ENCODE measurements at regions not wholly inside any gene's neighbourhood (a gene's known extent, or its start where the extent isn't known, plus 50 kb on each side); places are given as distances from the start of the nearest gene placed in this dataset.
"Not testable (repeated sequence)": the region's sequence is repeated elsewhere in the genome, so short reads cannot be mapped to it uniquely, and the experiment has no call there.

- DNase-seq, result no peak
These were observed 418.9 kb downstream of the MDFIC start for GRCh38 chr7:115340828-115341227.

GRCh38 chr7:115338016-115338415 is 416.1 kb downstream of the MDFIC start:
- DNase-seq, result no peak

GRCh38 chr7:115332691-115333090 is 410.8 kb downstream of the MDFIC start:
- no peak for DNase-seq

- no peak for DNase-seq
These were observed 407.1 kb downstream of the MDFIC start for GRCh38 chr7:115329006-115329405.

GRCh38 chr7:115328018-115328417 is 406.1 kb downstream of the MDFIC start:
- no peak for DNase-seq

GRCh38 chr7:115327326-115327725 is 405.4 kb downstream of the MDFIC start:
- no peak for DNase-seq

GRCh38 chr7:115319541-115319940 is 397.6 kb downstream of the MDFIC start:
- DNase-seq, result no peak

- DNase-seq, result not testable (repeated sequence)
These were observed 388.4 kb downstream of the MDFIC start for GRCh38 chr7:115310316-115310715.

GRCh38 chr7:115306586-115306985 is 384.7 kb downstream of the MDFIC start:
- DNase-seq, result no peak

GRCh38 chr7:115300231-115300870 is 378.5 kb downstream of the MDFIC start:
- DNase-seq, result no peak

GRCh38 chr7:115299397-115300037 is 377.6 kb downstream of the MDFIC start:
- no peak for DNase-seq

- DNase-seq, result no peak
These were observed 375.8 kb downstream of the MDFIC start for GRCh38 chr7:115297656-115298055.

GRCh38 chr7:115293628-115294240 is 371.8 kb downstream of the MDFIC start:
- no peak for DNase-seq

- DNase-seq, result no peak
These were observed 370.5 kb downstream of the MDFIC start for GRCh38 chr7:115292381-115292780.

GRCh38 chr7:115289971-115290370 is 368.1 kb downstream of the MDFIC start:
- DNase-seq, result no peak

GRCh38 chr7:115276791-115277190 is 354.9 kb downstream of the MDFIC start:
- DNase-seq, result no peak

GRCh38 chr7:115273855-115274254 is 352.0 kb downstream of the MDFIC start:
- DNase-seq, result not testable (repeated sequence)

- no peak for DNase-seq
These were observed 351.4 kb downstream of the MDFIC start for GRCh38 chr7:115273139-115273772.

GRCh38 chr7:115271332-115272235 is 349.7 kb downstream of the MDFIC start:
- no peak for DNase-seq

GRCh38 chr7:115269486-115269885 is 347.6 kb downstream of the MDFIC start:
- no peak for DNase-seq

GRCh38 chr7:115267503-115267902 is 345.6 kb downstream of the MDFIC start:
- DNase-seq, result no peak

- DNase-seq, result no peak
These were observed 338.5 kb downstream of the MDFIC start for GRCh38 chr7:115260381-115260780.

GRCh38 chr7:115252461-115252860 is 330.6 kb downstream of the MDFIC start:
- no peak for DNase-seq
